Stimulated activated naive CD8-positive, alpha-beta T cell treated with anti-CD3 and anti-CD28 coated beads, Interleukin-15, Interleukin-2, amounts not matched to agents 100 U/mL and 50 U/mL, for 24 hours (primary cell): ENCODE measurements at regions not wholly inside any gene's neighbourhood (a gene's known extent, or its start where the extent isn't known, plus 50 kb on each side); places are given as distances from the start of the nearest gene placed in this dataset.
A peak's percentile ranks its signal among the peaks of the same experiment; 100 is the strongest.

Experiments used
- ATAC-seq: fragments of 150-1000 bp; cut with Tn5 transposase; one replicate; pipeline ENCODE4 v1.10.0; 2021
- DNase-seq: peaks from one replicate; pipeline ENCODE4 v3.0.0; 2021

GRCh38 chr14:65794674-65795279 lies 382.2 kb downstream of the FUT8 start:
- ATAC-seq: no peak
- DNase-seq: no peak

GRCh38 chr14:65798216-65798615 lies 385.7 kb downstream of the FUT8 start:
- no peak for DNase-seq
- no peak for ATAC-seq

- ATAC-seq (no peak), DNase-seq (no peak)
Observed at GRCh38 chr14:65800694-65801093, 388.2 kb downstream of the FUT8 start.

DNA sequence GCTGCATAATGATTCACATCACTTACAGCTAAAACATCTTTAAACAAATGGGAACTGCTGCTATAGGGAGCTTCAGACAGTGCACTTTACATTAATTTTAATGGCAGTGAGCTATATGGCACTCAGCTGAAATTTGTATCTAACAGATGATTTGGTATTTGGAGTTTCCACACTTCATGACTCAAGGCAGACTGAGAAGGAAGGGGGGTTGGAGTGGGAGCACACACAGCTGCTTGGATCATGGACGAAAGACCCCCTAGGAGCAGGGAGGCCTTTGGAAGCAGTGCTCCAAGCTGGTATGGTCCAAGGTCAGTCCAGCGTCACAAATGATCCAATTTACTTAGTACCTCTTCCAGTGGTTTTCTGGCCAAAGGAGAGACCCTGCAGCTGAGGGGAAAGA lies 389.7 kb downstream of the FUT8 start:
- no peak for ATAC-seq

GRCh38 chr14:65803885-65804284 lies 391.4 kb downstream of the FUT8 start:
- ATAC-seq (no peak), DNase-seq (no peak)

More for the DNA sequence above, 389.7 kb downstream of the FUT8 start:
- no peak for DNase-seq

- DNase-seq (no peak), ATAC-seq (no peak)
Observed at GRCh38 chr14:65804439-65805112, 392.0 kb downstream of the FUT8 start.

GRCh38 chr14:65805113-65805473 lies 392.6 kb downstream of the FUT8 start:
- peak; percentile 38 for ATAC-seq
- no peak for DNase-seq

- DNase-seq (no peak), ATAC-seq (no peak)
Observed at GRCh38 chr14:65808390-65808789, 395.9 kb downstream of the FUT8 start.

- ATAC-seq: no peak
- DNase-seq: no peak
Observed at GRCh38 chr14:65810322-65810721, 397.8 kb downstream of the FUT8 start.

GRCh38 chr14:65813760-65814384 lies 401.3 kb downstream of the FUT8 start:
- DNase-seq: no peak
- ATAC-seq: no peak

GRCh38 chr14:65815127-65815526 lies 402.6 kb downstream of the FUT8 start:
- DNase-seq (no peak), ATAC-seq (no peak)

DNA sequence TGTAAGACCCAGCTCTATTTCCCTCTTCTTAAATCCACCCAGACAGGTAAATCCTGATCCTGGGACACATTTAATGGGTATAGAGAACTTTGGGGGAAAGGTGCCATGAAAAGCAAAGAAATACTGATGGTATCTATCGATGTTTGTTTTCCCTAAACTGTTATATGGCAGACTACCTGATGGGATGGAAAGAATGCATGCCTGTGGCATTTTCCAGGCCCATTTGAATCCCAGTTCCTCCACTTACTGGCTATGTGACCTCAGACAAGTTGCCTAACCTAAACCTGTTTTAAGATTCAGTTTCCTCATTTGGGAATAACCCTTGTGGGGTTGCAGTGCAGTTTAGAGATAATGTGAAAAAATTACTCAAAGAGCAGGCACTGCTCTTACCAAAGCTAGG lies 404.5 kb downstream of the FUT8 start:
- ATAC-seq (no peak), DNase-seq (no peak)

GRCh38 chr14:65819569-65819968 lies 407.0 kb downstream of the FUT8 start:
- ATAC-seq: no peak

GRCh38 chr14:65821224-65821753 lies 408.8 kb downstream of the FUT8 start:
- ATAC-seq: no peak
- no peak for DNase-seq

More at GRCh38 chr14:65819569-65819968, 407.0 kb downstream of the FUT8 start:
- no peak for DNase-seq

- DNase-seq (peak; percentile 52), ATAC-seq (peak; percentile 72)
Observed at GRCh38 chr14:65824285-65824977, 411.9 kb downstream of the FUT8 start.

GRCh38 chr14:65824978-65825299 lies 412.4 kb downstream of the FUT8 start:
- no peak for ATAC-seq

DNA sequence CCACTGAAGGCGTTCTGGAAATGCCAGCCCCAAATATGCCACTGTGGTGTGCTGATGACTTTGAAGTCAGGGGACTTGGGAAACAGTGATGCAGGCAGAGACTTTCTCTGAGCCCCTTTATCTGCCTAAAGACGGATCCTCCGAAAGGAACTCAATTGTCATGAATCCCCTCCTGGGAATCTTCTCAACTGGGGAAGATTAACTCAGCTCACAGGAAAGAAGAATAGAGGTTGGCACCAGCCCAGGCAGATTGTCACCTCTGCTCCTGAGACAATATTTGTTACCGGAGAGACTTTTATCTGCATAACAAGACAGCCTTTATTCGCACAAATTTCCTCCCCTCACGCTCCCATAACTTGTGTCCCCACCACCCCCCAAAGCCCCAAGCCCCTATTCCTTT lies 414.4 kb downstream of the FUT8 start:
- DNase-seq (no peak), ATAC-seq (no peak)

More at GRCh38 chr14:65824978-65825299, 412.4 kb downstream of the FUT8 start:
- DNase-seq: no peak

DNA sequence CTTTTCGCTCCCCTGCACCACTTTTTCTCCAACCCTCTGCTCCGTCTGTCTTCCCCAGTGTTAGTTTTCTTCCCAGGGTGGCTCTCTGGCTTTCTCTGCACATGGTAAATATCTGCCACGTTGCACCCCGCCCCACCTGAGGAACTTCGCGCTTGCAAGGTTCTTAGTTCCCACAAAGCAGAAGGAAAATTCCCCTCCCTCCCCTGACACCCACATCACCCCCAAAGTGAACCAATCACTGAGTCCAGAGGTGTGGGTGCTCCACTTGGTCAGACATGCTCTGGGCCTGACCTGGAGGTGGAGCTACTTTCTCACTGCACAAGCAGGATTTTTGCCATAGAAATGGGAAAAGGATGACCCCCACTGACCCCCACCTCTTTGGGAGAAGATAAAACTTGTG lies 415.0 kb downstream of the FUT8 start:
- ATAC-seq (no peak), DNase-seq (no peak)

GRCh38 chr14:65828396-65828795 lies 415.9 kb downstream of the FUT8 start:
- DNase-seq (no peak), ATAC-seq (no peak)

- DNase-seq (no peak), ATAC-seq (no peak)
Observed at GRCh38 chr14:65832431-65833266, 420.1 kb downstream of the FUT8 start.

- no peak for DNase-seq
Observed at GRCh38 chr14:65833267-65833880, 420.8 kb downstream of the FUT8 start.

DNA sequence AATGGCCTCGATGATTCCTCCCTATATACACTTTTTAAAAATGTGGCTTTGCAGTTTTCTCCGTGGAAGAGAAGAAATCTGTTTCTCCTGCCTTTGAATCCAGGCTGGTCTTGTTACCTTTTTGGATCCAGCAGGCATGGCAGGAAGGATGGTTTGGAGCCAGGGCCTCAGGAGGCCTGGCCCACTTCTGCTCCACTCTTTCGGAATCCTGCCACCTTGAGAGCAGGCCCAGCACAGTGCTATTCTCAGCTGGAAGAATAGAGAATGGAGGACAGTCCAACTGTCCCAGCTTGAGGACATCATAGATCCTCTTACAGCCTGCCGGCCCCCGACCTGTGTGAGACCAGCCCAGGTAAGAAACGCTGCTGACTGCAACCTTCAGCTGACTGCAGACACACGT lies 421.5 kb downstream of the FUT8 start:
- ATAC-seq (no peak), DNase-seq (no peak)

More at GRCh38 chr14:65833267-65833880, 420.8 kb downstream of the FUT8 start:
- ATAC-seq: no peak
